Liver (tissue), 8 donors: ENCODE measurements at regions not wholly inside any gene's neighbourhood (a gene's known extent, or its start where the extent isn't known, plus 50 kb on each side); places are given as distances from the start of the nearest gene placed in this dataset.

Experiments used
- DNase-seq: peaks from one replicate; pipeline ENCODE4 v3.0.0-alpha.2; 2017; ENCODE audit warnings: low spot score
- H3K27ac ChIP-seq, 2 donors: one replicate each; pipeline ENCODE4 v1.7.0; 2013; ENCODE audit warnings: inconsistent platforms in 2 of 2, low read length in 2 of 2, control low read depth in 1 of 2, low read depth in 1 of 2, mild to moderate bottlenecking in 1 of 2
- H3K27me3 ChIP-seq, 4 donors: one replicate each; pipeline versions ENCODE4 v1.6.1 to v1.7.0; 2013; ENCODE audit warnings: low read length in 3 of 4, inconsistent platforms in 1 of 4, mild to moderate bottlenecking in 1 of 4, moderate library complexity in 1 of 4; ENCODE audit not compliant: control insufficient read depth in 4 of 4, insufficient read depth in 4 of 4
- H3K36me3 ChIP-seq, 4 donors: one replicate each; pipeline versions ENCODE4 v1.6.1 to v1.7.0; 2013; ENCODE audit warnings: low read length in 3 of 4, mild to moderate bottlenecking in 3 of 4, low read depth in 1 of 4, moderate library complexity in 1 of 4; ENCODE audit not compliant: control insufficient read depth in 4 of 4, insufficient read depth in 3 of 4
- H3K4me1 ChIP-seq, 4 donors: one replicate each; pipeline versions ENCODE4 v1.6.1 to v1.7.0; 2013; ENCODE audit warnings: low read length in 3 of 4, mild to moderate bottlenecking in 3 of 4, moderate library complexity in 1 of 4; ENCODE audit not compliant: control insufficient read depth in 4 of 4, insufficient read depth in 4 of 4
- H3K4me3 ChIP-seq, 3 donors: one replicate each; pipeline versions ENCODE4 v1.6.1 to v1.7.0; 2013; ENCODE audit warnings: low read length in 3 of 3, control low read depth in 1 of 3, low read depth in 1 of 3, mild to moderate bottlenecking in 1 of 3
- H3K9ac ChIP-seq, 2 donors: one replicate each; pipeline ENCODE4 v1.7.0; 2013; ENCODE audit warnings: low read length in 2 of 2, mild to moderate bottlenecking in 2 of 2, moderate library complexity in 2 of 2, control low read depth in 1 of 2, low read depth in 1 of 2
- H3K9me3 ChIP-seq, 4 donors: one replicate each; pipeline versions ENCODE4 v1.6.1 to v1.7.0; 2013; ENCODE audit warnings: low read length in 3 of 4; ENCODE audit not compliant: control insufficient read depth in 4 of 4
- EGR1 ChIP-seq, 2 donors: IDR thresholded peaks; 2 replicates each; pipeline ENCODE4 v1.6.1; 2016 to 2018; ENCODE audit warnings: antibody characterized with exemption in 2 of 2, low read depth in 2 of 2
- FOXA1 ChIP-seq: IDR thresholded peaks from 2 replicates; pipeline ENCODE4 v1.6.1; 2016; ENCODE audit warnings: antibody characterized with exemption
- FOXA2 ChIP-seq: IDR thresholded peaks from 2 replicates; pipeline ENCODE4 v1.6.1; 2016; ENCODE audit warnings: antibody characterized with exemption
- GABPA ChIP-seq, 2 donors: IDR thresholded peaks in 1 of 2; conservative IDR thresholded peaks in 1 of 2; 2 replicates each; pipeline ENCODE4 v1.6.1; 2016; ENCODE audit warnings: antibody characterized with exemption in 2 of 2, mild to moderate bottlenecking in 1 of 2, moderate library complexity in 1 of 2
- HNF4A ChIP-seq, 2 donors: conservative IDR thresholded peaks; 2 replicates each; pipeline ENCODE4 v1.6.1; 2016; ENCODE audit warnings: antibody characterized with exemption in 2 of 2, mild to moderate bottlenecking in 2 of 2
- HNF4G ChIP-seq: IDR thresholded peaks from 2 replicates; pipeline ENCODE4 v1.6.1; 2016; ENCODE audit warnings: antibody characterized with exemption
- NR2F2 ChIP-seq: IDR thresholded peaks from 2 replicates; pipeline ENCODE4 v1.6.1; 2016; ENCODE audit warnings: antibody characterized with exemption
- RAD21 ChIP-seq, 2 donors: IDR thresholded peaks; 2 replicates each; pipeline ENCODE4 v1.6.1; 2016; ENCODE audit warnings: antibody characterized with exemption in 2 of 2, mild to moderate bottlenecking in 2 of 2
- RXRA ChIP-seq, 2 donors: IDR thresholded peaks; 2 replicates each; pipeline ENCODE4 v1.6.1; 2017 to 2018; ENCODE audit warnings: antibody characterized with exemption in 2 of 2, mild to moderate bottlenecking in 1 of 2
- TAF1 ChIP-seq: conservative IDR thresholded peaks from 2 replicates; pipeline ENCODE4 v1.6.1; 2016; ENCODE audit warnings: antibody characterized with exemption, mild to moderate bottlenecking
- YY1 ChIP-seq: IDR thresholded peaks from 2 replicates; pipeline ENCODE4 v1.6.1; 2016; ENCODE audit warnings: antibody characterized with exemption, mild to moderate bottlenecking
- WGBS: extraction: QIAGEN DNeasy Blood & Tissue Kit; methylation state at CpG from one replicate; pipeline ENCODE4 v1.1.7; 2013; 5-methylcytosine and 5-hydroxymethylcytosine counted together
- TF ChIP-seq, protein P1 (sequence below): IDR thresholded peaks from 2 replicates; pipeline ENCODE4 v1.6.1; 2016; ENCODE audit warnings: antibody characterized with exemption, mild to moderate bottlenecking
- TF ChIP-seq, protein P2 (sequence below): IDR thresholded peaks from 2 replicates; pipeline ENCODE4 v1.6.1; 2016; ENCODE audit warnings: antibody characterized with exemption
- TF ChIP-seq, protein P3 (sequence below): IDR thresholded peaks from 2 replicates; pipeline ENCODE4 v1.6.1; 2016; ENCODE audit warnings: antibody characterized with exemption
- TF ChIP-seq, protein P4 (sequence below): fragments of 150-350 bp; IDR thresholded peaks from 2 replicates; pipeline ENCODE4 v1.5.1; 2017; ENCODE audit warnings: improper control_type of control experiment, low read depth, low read length; ENCODE audit not compliant: missing input control
- TF ChIP-seq, protein P5 (sequence below): IDR thresholded peaks from 2 replicates; pipeline ENCODE4 v1.6.1; 2016; ENCODE audit warnings: antibody characterized with exemption
- donor health status: healthy.
- donor health status: healthy.
- donor health status: healthy.
- donor health status: healthy.
- donor health status: healthy.

DNA sequence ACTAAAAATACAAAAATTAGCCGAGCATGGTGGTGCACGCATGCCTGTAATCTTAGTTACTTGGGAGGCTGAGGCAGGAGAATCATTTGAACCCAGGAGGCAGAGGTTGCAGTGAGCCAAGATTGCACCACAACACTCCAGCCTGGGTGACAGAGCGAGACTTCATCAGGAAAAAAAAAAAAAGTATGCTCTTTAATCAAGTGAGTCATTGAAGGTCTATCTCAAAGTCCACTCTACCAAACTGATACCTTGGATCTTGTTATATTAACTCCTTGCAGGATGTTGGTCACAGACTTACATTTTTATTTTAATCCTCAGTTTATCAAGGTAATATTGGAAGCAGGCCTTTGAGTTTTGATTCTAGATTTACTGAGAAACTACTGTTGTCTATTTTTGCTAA lies 348.7 kb downstream of the COL12A1 start:
- Histone ChIP-seq H3K27me3 (no peaks in the 10 kb centered on the region), H3K4me1 (no peaks in the 10 kb centered on the region), H3K27ac (no peak overlapping the region), H3K36me3 (no peaks in the 10 kb centered on the region), H3K9ac (no peak overlapping the region), H3K9me3 (no peaks in the 10 kb centered on the region), H3K4me3 (no peak overlapping the region)
- TF ChIP-seq EGR1 (IDR thresholded peaks at IDR 0.05; ENCODE audit: low read depth in 2 of 2) (no peak), YY1 (no peak), RAD21 (IDR thresholded peaks at IDR 0.05) (no peak), HNF4A (conservative IDR thresholded peaks at IDR 0.05) (no peak), HNF4G (no peak), FOXA2 (no peak)
- TF ChIP-seq, protein P1, sequence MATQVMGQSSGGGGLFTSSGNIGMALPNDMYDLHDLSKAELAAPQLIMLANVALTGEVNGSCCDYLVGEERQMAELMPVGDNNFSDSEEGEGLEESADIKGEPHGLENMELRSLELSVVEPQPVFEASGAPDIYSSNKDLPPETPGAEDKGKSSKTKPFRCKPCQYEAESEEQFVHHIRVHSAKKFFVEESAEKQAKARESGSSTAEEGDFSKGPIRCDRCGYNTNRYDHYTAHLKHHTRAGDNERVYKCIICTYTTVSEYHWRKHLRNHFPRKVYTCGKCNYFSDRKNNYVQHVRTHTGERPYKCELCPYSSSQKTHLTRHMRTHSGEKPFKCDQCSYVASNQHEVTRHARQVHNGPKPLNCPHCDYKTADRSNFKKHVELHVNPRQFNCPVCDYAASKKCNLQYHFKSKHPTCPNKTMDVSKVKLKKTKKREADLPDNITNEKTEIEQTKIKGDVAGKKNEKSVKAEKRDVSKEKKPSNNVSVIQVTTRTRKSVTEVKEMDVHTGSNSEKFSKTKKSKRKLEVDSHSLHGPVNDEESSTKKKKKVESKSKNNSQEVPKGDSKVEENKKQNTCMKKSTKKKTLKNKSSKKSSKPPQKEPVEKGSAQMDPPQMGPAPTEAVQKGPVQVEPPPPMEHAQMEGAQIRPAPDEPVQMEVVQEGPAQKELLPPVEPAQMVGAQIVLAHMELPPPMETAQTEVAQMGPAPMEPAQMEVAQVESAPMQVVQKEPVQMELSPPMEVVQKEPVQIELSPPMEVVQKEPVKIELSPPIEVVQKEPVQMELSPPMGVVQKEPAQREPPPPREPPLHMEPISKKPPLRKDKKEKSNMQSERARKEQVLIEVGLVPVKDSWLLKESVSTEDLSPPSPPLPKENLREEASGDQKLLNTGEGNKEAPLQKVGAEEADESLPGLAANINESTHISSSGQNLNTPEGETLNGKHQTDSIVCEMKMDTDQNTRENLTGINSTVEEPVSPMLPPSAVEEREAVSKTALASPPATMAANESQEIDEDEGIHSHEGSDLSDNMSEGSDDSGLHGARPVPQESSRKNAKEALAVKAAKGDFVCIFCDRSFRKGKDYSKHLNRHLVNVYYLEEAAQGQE: no peak
- no peak for DNase-seq
- 71% methylated on average over 3 of the region's 3 CpGs for WGBS

DNA sequence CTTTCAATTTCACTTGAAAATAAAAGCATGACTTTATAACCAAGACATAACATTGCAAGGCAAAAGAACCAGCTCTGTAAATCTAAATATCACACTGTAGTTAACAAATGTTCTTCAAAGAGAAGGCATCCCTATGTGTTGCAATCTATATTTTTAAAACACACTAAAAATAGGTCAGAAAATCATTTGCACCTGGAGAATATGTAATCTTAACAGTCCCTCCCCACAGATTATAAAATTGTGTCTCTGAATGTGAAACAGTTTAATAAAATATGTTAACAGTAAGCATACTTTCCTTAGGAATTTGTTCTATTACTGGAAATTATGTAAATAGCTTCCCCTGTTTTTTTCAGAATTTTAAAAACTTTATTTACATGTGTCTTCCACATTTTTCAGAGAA lies 351.9 kb downstream of the COL12A1 start:
- H3K4me3 ChIP-seq: no peak overlapping the region
- H3K9ac ChIP-seq: no peak overlapping the region
- H3K27ac ChIP-seq: no peak overlapping the region
- no peaks in the 10 kb centered on the region for H3K27me3 ChIP-seq
- TF ChIP-seq HNF4G (no peak), RAD21 (IDR thresholded peaks at IDR 0.05) (no peak), EGR1 (IDR thresholded peaks at IDR 0.05; ENCODE audit: low read depth in 2 of 2) (no peak), TAF1 (no peak), HNF4A (conservative IDR thresholded peaks at IDR 0.05) (no peak), RXRA (IDR thresholded peaks at IDR 0.05) (no peak), FOXA1 (no peak), GABPA (IDR thresholded peaks at IDR 0.05 in 1 of 2, conservative IDR thresholded peaks at IDR 0.05 in 1 of 2) (no peak), NR2F2 (no peak)
- TF ChIP-seq, protein P1: no peak
- TF ChIP-seq, protein P2, sequence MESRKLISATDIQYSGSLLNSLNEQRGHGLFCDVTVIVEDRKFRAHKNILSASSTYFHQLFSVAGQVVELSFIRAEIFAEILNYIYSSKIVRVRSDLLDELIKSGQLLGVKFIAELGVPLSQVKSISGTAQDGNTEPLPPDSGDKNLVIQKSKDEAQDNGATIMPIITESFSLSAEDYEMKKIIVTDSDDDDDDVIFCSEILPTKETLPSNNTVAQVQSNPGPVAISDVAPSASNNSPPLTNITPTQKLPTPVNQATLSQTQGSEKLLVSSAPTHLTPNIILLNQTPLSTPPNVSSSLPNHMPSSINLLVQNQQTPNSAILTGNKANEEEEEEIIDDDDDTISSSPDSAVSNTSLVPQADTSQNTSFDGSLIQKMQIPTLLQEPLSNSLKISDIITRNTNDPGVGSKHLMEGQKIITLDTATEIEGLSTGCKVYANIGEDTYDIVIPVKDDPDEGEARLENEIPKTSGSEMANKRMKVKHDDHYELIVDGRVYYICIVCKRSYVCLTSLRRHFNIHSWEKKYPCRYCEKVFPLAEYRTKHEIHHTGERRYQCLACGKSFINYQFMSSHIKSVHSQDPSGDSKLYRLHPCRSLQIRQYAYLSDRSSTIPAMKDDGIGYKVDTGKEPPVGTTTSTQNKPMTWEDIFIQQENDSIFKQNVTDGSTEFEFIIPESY: no peak
- TF ChIP-seq, protein P3, sequence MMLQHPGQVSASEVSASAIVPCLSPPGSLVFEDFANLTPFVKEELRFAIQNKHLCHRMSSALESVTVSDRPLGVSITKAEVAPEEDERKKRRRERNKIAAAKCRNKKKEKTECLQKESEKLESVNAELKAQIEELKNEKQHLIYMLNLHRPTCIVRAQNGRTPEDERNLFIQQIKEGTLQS: no peak
- TF ChIP-seq, protein P4, sequence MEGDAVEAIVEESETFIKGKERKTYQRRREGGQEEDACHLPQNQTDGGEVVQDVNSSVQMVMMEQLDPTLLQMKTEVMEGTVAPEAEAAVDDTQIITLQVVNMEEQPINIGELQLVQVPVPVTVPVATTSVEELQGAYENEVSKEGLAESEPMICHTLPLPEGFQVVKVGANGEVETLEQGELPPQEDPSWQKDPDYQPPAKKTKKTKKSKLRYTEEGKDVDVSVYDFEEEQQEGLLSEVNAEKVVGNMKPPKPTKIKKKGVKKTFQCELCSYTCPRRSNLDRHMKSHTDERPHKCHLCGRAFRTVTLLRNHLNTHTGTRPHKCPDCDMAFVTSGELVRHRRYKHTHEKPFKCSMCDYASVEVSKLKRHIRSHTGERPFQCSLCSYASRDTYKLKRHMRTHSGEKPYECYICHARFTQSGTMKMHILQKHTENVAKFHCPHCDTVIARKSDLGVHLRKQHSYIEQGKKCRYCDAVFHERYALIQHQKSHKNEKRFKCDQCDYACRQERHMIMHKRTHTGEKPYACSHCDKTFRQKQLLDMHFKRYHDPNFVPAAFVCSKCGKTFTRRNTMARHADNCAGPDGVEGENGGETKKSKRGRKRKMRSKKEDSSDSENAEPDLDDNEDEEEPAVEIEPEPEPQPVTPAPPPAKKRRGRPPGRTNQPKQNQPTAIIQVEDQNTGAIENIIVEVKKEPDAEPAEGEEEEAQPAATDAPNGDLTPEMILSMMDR: no peak
- TF ChIP-seq, protein P5, sequence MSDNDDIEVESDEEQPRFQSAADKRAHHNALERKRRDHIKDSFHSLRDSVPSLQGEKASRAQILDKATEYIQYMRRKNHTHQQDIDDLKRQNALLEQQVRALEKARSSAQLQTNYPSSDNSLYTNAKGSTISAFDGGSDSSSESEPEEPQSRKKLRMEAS: no peak
- H3K36me3 ChIP-seq: no peaks in the 10 kb centered on the region
- no peaks in the 10 kb centered on the region for H3K4me1 ChIP-seq
- DNase-seq: no peak
- H3K9me3 ChIP-seq: no peaks in the 10 kb centered on the region
